Astrocyte (in vitro differentiated cells and primary cell): ENCODE measurements at regions not wholly inside any gene's neighbourhood (a gene's known extent, or its start where the extent isn't known, plus 50 kb on each side); places are given as distances from the start of the nearest gene placed in this dataset.
A peak's percentile ranks its signal among the peaks of the same experiment; 100 is the strongest.
"Not testable (repeated sequence)": the region's sequence is repeated elsewhere in the genome, so short reads cannot be mapped to it uniquely, and the experiment has no call there.

Experiments used
- DNase-seq: peaks from one replicate; pipeline ENCODE4 v3.0.0-alpha.2; 2010; ENCODE audit warnings: low read depth
- FAIRE-seq: peaks from 2 replicates; lab custom pipeline; 2011; peaks lifted over from hg19 to GRCh38; lab: Jason Lieb, UNC
- H2AFZ ChIP-seq: 2 replicates; pipeline ENCODE4 v1.6.0; 2012; ENCODE audit warnings: low read depth, low read length, inconsistent platforms
- H3K27ac ChIP-seq: 2 replicates; pipeline ENCODE4 v1.5.1; 2011; ENCODE audit warnings: low read depth, low read length, inconsistent platforms
- H3K27me3 ChIP-seq: 2 replicates; pipeline ENCODE4 v1.6.0; 2011; ENCODE audit warnings: low read length, inconsistent platforms; ENCODE audit not compliant: insufficient read depth
- H3K36me3 ChIP-seq: 2 replicates; pipeline ENCODE4 v1.5.1; 2011; ENCODE audit warnings: low read length, inconsistent platforms; ENCODE audit not compliant: insufficient read depth
- H3K4me1 ChIP-seq: 2 replicates; pipeline ENCODE4 v1.5.1; 2011; ENCODE audit warnings: low read length, inconsistent platforms; ENCODE audit not compliant: insufficient read depth
- H3K4me2 ChIP-seq: 2 replicates; pipeline ENCODE4 v1.6.0; 2012; ENCODE audit warnings: low read length, inconsistent platforms
- H3K4me3 ChIP-seq: 2 replicates; pipeline ENCODE4 v1.5.1; 2011; ENCODE audit warnings: low read depth, mild to moderate bottlenecking, low read length, inconsistent platforms; ENCODE audit not compliant: insufficient read depth
- H3K79me2 ChIP-seq: 2 replicates; pipeline ENCODE4 v1.6.0; 2012; ENCODE audit warnings: mild to moderate bottlenecking, low read length, inconsistent platforms; ENCODE audit not compliant: insufficient read depth
- H3K9ac ChIP-seq: 2 replicates; pipeline ENCODE4 v1.6.0; 2012; ENCODE audit warnings: mild to moderate bottlenecking, low read length, inconsistent platforms
- H3K9me3 ChIP-seq: 2 replicates; pipeline ENCODE4 v1.5.1; 2012; ENCODE audit warnings: low read depth, mild to moderate bottlenecking, low read length, inconsistent platforms; ENCODE audit not compliant: insufficient read depth
- H4K20me1 ChIP-seq: 2 replicates; pipeline ENCODE4 v1.6.0; 2012; ENCODE audit warnings: low read length, inconsistent platforms; ENCODE audit not compliant: insufficient read depth
- H3K27ac Mint-ChIP-seq: one replicate; pipeline ENCODE4 v1.8.0; 2021; ENCODE audit warnings: mild to moderate bottlenecking, mixed read lengths; ENCODE audit not compliant: unreplicated experiment
- H3K27me3 Mint-ChIP-seq: one replicate; pipeline ENCODE4 v1.8.0; 2021; ENCODE audit warnings: low read depth, mixed read lengths; ENCODE audit not compliant: unreplicated experiment
- H3K36me3 Mint-ChIP-seq: one replicate; pipeline ENCODE4 v1.8.0; 2021; ENCODE audit warnings: low read depth, mixed read lengths; ENCODE audit not compliant: unreplicated experiment
- H3K4me1 Mint-ChIP-seq: one replicate; pipeline ENCODE4 v1.8.0; 2021; ENCODE audit warnings: low read depth, mixed read lengths; ENCODE audit not compliant: unreplicated experiment
- H3K4me3 Mint-ChIP-seq: one replicate; pipeline ENCODE4 v1.8.0; 2021; ENCODE audit warnings: mild to moderate bottlenecking, moderate library complexity, mixed read lengths; ENCODE audit not compliant: unreplicated experiment
- H3K9me3 Mint-ChIP-seq: one replicate; pipeline ENCODE4 v1.8.0; 2021; ENCODE audit warnings: mild to moderate bottlenecking, mixed read lengths; ENCODE audit not compliant: unreplicated experiment
- CTCF ChIP-seq: IDR thresholded peaks from 2 replicates; pipeline ENCODE4 v1.5.1; 2011; ENCODE audit warnings: low read depth, mild to moderate bottlenecking, inconsistent platforms, low read length, moderate library complexity; ENCODE audit not compliant: insufficient read depth
- EZH2 ChIP-seq: IDR thresholded peaks from 2 replicates; pipeline ENCODE4 v1.6.1; 2012; ENCODE audit warnings: mild to moderate bottlenecking, low read length, inconsistent platforms; ENCODE audit not compliant: insufficient read depth

- Histone ChIP-seq H3K9ac (no peak overlapping the region), H3K4me3 (no peak overlapping the region), H3K27me3 (no peaks in the 10 kb centered on the region), H3K27ac (no peak overlapping the region), H3K4me1 (no peaks in the 10 kb centered on the region), H3K4me2 (no peak overlapping the region), H4K20me1 (no peaks in the 10 kb centered on the region), H3K79me2 (no peaks in the 10 kb centered on the region), H3K36me3 (no peaks in the 10 kb centered on the region), H3K9me3 (no peaks in the 10 kb centered on the region), H2AFZ (no peak overlapping the region)
- Mint-ChIP-seq H3K9me3 (no peaks in the 10 kb centered on the region), H3K27ac (no peak overlapping the region), H3K27me3 (no peaks in the 10 kb centered on the region), H3K4me1 (peaks cover 3% of the 10 kb centered on the region), H3K36me3 (peaks cover 2% of the 10 kb centered on the region), H3K4me3 (no peak overlapping the region)
- DNase-seq (peak; percentile 22), FAIRE-seq (no peak)
- TF ChIP-seq CTCF (no peak), EZH2 (no peak)
These were observed 61.6 kb downstream of the OR10A6 start for GRCh38 chr11:7869467-7869866.

- not testable (repeated sequence) for H3K4me3 Mint-ChIP-seq, H3K27me3 ChIP-seq, H3K4me1 ChIP-seq, H3K4me2 ChIP-seq, H3K4me3 ChIP-seq, H3K9ac ChIP-seq, H3K9me3 Mint-ChIP-seq, H3K36me3 Mint-ChIP-seq, H3K27ac Mint-ChIP-seq, DNase-seq, H2AFZ ChIP-seq, H3K79me2 ChIP-seq, H3K9me3 ChIP-seq, H3K27me3 Mint-ChIP-seq, H3K36me3 ChIP-seq, FAIRE-seq, H3K27ac ChIP-seq, H3K4me1 Mint-ChIP-seq, H4K20me1 ChIP-seq
These were observed 64.5 kb upstream of the OR5P2 start for GRCh38 chr11:7861292-7861691.

- DNase-seq, H3K79me2 ChIP-seq, H3K4me1 Mint-ChIP-seq, H4K20me1 ChIP-seq, FAIRE-seq, H3K27me3 Mint-ChIP-seq, H3K9me3 Mint-ChIP-seq, H3K9me3 ChIP-seq, H3K27ac ChIP-seq, H3K4me1 ChIP-seq, H3K36me3 Mint-ChIP-seq, H3K27me3 ChIP-seq, H3K9ac ChIP-seq, H3K4me3 Mint-ChIP-seq, H3K27ac Mint-ChIP-seq, H3K4me3 ChIP-seq, H2AFZ ChIP-seq, H3K36me3 ChIP-seq, H3K4me2 ChIP-seq: not testable (repeated sequence)
These were observed 64.1 kb upstream of the OR5P2 start for GRCh38 chr11:7860844-7861243.

- H3K36me3 Mint-ChIP-seq = no peaks in the 10 kb centered on the region
- DNase-seq (no peak), FAIRE-seq (no peak)
- H3K27ac ChIP-seq = no peak overlapping the region
- H4K20me1 ChIP-seq = no peaks in the 10 kb centered on the region
- no peak overlapping the region for H3K27ac Mint-ChIP-seq
- no peaks in the 10 kb centered on the region for H3K9me3 ChIP-seq
- no peaks in the 10 kb centered on the region for H3K9me3 Mint-ChIP-seq
- no peak overlapping the region for H3K4me3 ChIP-seq
- H2AFZ ChIP-seq = no peak overlapping the region
- H3K27me3 Mint-ChIP-seq = no peaks in the 10 kb centered on the region
- H3K79me2 ChIP-seq = no peaks in the 10 kb centered on the region
- H3K4me1 Mint-ChIP-seq = peaks cover 3% of the 10 kb centered on the region
- H3K36me3 ChIP-seq = no peaks in the 10 kb centered on the region
- TF ChIP-seq CTCF (no peak), EZH2 (no peak)
- no peaks in the 10 kb centered on the region for H3K27me3 ChIP-seq
- no peaks in the 10 kb centered on the region for H3K4me1 ChIP-seq
- no peak overlapping the region for H3K9ac ChIP-seq
- H3K4me2 ChIP-seq = no peak overlapping the region
- no peak overlapping the region for H3K4me3 Mint-ChIP-seq
These were observed 61.3 kb upstream of the OR5P2 start for GRCh38 chr11:7858006-7858405.
